Stimulated activated effector memory CD8-positive, alpha-beta T cell treated with anti-CD3 and anti-CD28 coated beads, Interleukin-12 subunit alpha, Interleukin-12 subunit beta, amount 100 ng/mL, for 72 hours (primary cell): ENCODE measurements at regions not wholly inside any gene's neighbourhood (a gene's known extent, or its start where the extent isn't known, plus 50 kb on each side); places are given as distances from the start of the nearest gene placed in this dataset.
A peak's percentile ranks its signal among the peaks of the same experiment; 100 is the strongest.

Experiments
- ATAC-seq: fragments of 150-1000 bp; cut with Tn5 transposase; 2 replicates; pipeline ENCODE4 v1.10.0; 2021
- DNase-seq, 2 donors: peaks; one replicate each; pipeline ENCODE4 v3.0.0; 2021 to 2022; ENCODE audit warnings: low spot score in 2 of 2
- H3K27ac Mint-ChIP-seq: one replicate; pipeline ENCODE4 v1.8.0; 2022; ENCODE audit warnings: mild to moderate bottlenecking, mixed read lengths
- H3K36me3 Mint-ChIP-seq: one replicate; pipeline ENCODE4 v1.8.0; 2022; ENCODE audit warnings: mild to moderate bottlenecking, mixed read lengths
- H3K4me1 Mint-ChIP-seq: one replicate; pipeline ENCODE4 v1.8.0; 2022; ENCODE audit warnings: mixed read lengths
- H3K4me3 Mint-ChIP-seq: one replicate; pipeline ENCODE4 v1.8.0; 2022; ENCODE audit warnings: mild to moderate bottlenecking, mixed read lengths
- H3K9me3 Mint-ChIP-seq: one replicate; pipeline ENCODE4 v1.8.0; 2022; ENCODE audit warnings: mixed read lengths

DNA sequence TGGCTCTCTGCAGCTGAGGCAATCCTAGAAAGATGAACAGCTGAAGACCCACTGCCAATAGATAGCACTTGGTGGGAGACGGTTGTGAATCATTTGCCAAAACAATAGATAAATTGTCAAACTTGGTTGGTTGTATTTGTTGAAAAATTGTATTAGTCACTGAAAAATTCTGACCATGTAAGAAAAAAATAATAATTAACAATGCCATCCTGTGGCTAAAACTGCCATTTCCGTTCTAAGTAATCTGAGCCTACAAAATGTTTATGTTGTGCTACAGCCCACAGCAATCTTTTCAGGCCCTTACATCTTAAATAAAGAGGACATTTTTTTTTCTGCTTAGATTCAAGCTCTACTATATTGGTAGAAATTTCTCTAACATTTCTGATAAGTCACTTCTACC, 103.2 kb upstream of the ANO3 start:
- ATAC-seq (no peak), DNase-seq (no peak)
- H3K36me3 Mint-ChIP-seq: no peaks in the 10 kb centered on the region
- no peak overlapping the region for H3K27ac Mint-ChIP-seq
- H3K4me3 Mint-ChIP-seq: no peak overlapping the region
- no peaks in the 10 kb centered on the region for H3K9me3 Mint-ChIP-seq
- H3K4me1 Mint-ChIP-seq: no peaks in the 10 kb centered on the region

DNA sequence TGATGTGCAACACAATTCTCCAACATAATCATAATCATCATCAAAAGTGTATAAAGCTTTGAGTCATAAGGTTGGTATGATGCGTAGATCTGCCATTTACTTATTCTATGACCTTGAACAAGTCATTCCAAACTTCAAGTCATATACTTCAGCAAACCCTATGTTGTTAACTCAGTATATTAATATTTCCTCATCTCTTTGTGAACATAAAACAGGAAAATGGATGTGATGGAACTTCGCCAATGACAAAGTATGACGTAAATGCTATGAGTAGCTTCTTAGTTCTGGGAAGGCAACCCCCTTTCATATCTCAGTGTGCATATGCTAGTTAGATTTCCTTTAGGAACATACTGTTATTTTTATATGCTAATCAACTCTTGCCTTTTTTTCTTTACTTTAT, 102.7 kb upstream of the ANO3 start:
- Mint-ChIP-seq H3K4me1 (no peaks in the 10 kb centered on the region), H3K9me3 (no peaks in the 10 kb centered on the region), H3K4me3 (no peak overlapping the region), H3K36me3 (no peaks in the 10 kb centered on the region), H3K27ac (no peak overlapping the region)
- no peak for DNase-seq
- no peak for ATAC-seq

DNA sequence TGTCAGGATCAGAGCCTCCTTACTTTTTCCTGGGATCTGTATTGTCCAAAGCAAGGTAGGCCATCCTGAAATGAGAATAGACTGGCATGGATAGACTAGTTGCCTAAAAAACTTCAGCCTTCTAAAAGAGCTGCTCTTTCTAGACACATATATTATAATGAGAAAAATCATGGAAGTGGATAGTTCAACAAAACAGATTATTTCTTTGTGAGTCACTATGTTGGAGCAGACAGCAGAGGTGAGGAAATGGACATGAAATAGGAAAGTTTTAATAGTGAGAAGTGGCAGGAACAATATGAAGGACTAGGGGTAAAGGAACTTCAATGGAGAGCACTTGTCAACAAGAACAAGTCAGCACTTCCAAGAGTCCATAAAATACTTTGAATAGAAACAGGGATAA, 101.9 kb upstream of the ANO3 start:
- Mint-ChIP-seq H3K9me3 (no peaks in the 10 kb centered on the region), H3K4me1 (no peaks in the 10 kb centered on the region), H3K27ac (no peak overlapping the region), H3K36me3 (no peaks in the 10 kb centered on the region), H3K4me3 (no peak overlapping the region)
- DNase-seq (no peak), ATAC-seq (no peak)

DNA sequence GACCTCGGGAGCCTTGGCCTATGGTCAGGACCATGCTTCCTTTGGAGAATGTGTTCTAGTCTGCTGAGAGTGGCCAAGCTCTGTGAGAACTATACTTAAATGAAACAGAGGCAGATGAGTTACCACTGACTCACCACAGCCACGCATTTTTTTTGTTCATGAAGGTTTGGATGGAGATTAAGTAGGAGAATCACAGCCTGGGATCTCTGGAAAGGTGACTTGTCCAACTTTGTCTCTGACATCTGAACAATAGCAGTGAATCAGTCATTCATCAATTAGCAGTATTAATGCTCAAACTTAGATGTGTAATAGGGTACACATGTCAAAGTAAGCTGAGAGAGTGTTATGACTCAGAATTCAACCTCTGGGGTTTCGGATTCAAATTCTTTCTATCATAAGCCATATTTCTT, 100.7 kb upstream of the ANO3 start:
- no peak overlapping the region for H3K4me3 Mint-ChIP-seq
- peaks cover 2% of the 10 kb centered on the region for H3K9me3 Mint-ChIP-seq
- no peak overlapping the region for H3K27ac Mint-ChIP-seq
- no peak for DNase-seq
- no peaks in the 10 kb centered on the region for H3K36me3 Mint-ChIP-seq
- no peak for ATAC-seq
- no peaks in the 10 kb centered on the region for H3K4me1 Mint-ChIP-seq

DNA sequence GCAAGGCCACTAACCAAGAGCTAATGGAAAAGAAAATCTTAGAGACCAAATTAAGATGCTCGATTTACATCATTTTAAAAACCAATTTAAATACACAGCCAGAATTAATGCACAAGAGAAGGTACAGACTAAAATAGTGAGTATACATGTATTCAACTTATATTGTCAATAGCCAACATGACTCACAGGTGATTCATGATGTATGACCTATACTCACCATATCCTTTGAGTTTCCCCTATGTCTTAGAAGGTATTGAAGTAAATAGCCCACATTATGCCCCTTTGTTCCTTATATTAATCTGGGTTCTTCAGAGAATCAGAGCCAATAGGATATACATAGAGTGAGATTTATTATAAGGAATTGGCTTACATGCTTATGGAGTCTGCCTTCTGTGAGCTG, 97.5 kb upstream of the ANO3 start:
- no peak overlapping the region for H3K4me3 Mint-ChIP-seq
- no peak for ATAC-seq
- no peaks in the 10 kb centered on the region for H3K4me1 Mint-ChIP-seq
- peaks cover 6% of the 10 kb centered on the region for H3K9me3 Mint-ChIP-seq
- no peak for DNase-seq
- no peak overlapping the region for H3K27ac Mint-ChIP-seq
- H3K36me3 Mint-ChIP-seq: no peaks in the 10 kb centered on the region

DNA sequence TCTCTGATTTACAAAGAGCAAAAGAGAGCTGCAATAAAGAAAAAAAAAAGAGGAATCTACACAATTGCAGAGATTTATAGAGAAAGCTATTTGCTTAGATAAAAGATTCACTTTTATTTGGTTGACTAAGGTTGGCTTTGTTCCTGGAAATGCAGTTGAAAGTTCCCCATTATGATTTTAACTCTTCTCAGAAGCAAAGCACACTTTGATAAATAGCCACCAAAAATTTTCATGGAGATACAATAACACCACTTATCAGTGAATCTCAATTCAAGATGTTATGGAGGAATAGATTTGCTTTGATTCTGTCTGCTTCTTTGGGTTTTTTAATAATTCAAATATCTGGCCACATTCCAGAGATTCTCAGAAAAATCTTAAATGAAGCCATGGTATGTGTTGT, 88.5 kb upstream of the ANO3 start:
- Mint-ChIP-seq H3K9me3 (peaks cover 8% of the 10 kb centered on the region), H3K36me3 (no peaks in the 10 kb centered on the region), H3K27ac (no peak overlapping the region), H3K4me3 (no peak overlapping the region), H3K4me1 (no peaks in the 10 kb centered on the region)
- DNase-seq: no peak
- no peak for ATAC-seq

DNA sequence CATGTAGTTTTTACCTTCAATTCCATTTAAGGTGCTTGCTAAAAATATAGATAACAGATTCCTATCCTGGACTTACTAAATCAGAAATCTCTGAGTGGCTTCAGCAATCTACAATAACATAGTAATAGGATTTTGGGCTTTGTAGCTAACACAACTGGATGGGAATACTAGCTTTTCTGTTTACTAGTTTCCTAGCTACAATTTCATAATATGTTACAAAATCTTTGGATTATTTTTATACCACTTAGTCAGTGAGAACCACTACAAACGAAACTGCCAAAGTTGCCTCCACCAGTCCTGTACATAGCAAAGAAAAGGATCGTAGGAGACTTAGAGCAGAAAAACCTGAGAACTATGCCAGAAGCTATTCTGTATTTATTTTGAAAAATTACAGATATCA, 87.7 kb upstream of the ANO3 start:
- DNase-seq (no peak), ATAC-seq (no peak)
- Mint-ChIP-seq H3K4me3 (no peak overlapping the region), H3K9me3 (peaks cover 7% of the 10 kb centered on the region), H3K27ac (no peak overlapping the region), H3K4me1 (no peaks in the 10 kb centered on the region), H3K36me3 (no peaks in the 10 kb centered on the region)

DNA sequence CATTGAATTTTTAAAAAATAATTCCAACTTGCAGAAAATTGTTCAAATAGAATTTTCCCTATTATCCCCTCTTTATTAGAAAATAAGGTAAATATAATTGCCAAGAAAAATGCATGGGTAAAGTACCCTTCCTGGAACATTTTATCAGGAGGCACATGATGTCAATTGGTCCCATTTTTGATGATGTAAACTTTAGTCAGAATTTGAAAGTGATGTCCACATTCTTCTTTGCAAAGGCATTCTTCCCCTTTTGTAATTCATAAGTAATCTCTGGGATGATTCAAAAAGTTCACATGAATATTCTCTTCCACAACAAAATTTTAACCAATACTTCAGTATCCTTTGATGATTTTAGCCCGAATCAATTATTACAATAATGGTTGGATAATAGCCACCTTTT, 86.9 kb upstream of the ANO3 start:
- no peak overlapping the region for H3K27ac Mint-ChIP-seq
- no peaks in the 10 kb centered on the region for H3K4me1 Mint-ChIP-seq
- no peak overlapping the region for H3K4me3 Mint-ChIP-seq
- no peaks in the 10 kb centered on the region for H3K36me3 Mint-ChIP-seq
- DNase-seq (no peak), ATAC-seq (no peak)
- H3K9me3 Mint-ChIP-seq: peaks cover 2% of the 10 kb centered on the region

DNA sequence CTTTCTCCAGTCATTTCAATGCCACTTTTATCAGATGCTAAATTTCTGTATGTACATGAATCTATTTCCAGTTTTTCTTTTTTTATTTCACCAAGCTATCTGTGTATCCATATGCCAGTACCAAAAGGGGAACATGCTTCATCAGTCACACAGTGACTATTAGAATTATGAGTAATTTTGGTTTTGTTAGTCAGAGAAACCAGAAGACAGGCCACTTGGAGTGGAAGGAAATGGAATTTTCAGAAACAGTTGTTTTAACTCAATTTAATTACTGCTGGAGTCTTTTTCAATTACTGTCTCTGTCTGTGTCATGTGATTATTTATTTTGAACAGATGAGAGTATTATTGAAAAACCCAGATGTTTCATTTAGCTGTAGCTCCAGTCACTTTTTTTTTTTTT, 84.6 kb upstream of the ANO3 start:
- ATAC-seq (no peak), DNase-seq (no peak)
- Mint-ChIP-seq H3K4me1 (no peaks in the 10 kb centered on the region), H3K4me3 (no peak overlapping the region), H3K9me3 (peaks cover 2% of the 10 kb centered on the region), H3K36me3 (no peaks in the 10 kb centered on the region), H3K27ac (no peak overlapping the region)

DNA sequence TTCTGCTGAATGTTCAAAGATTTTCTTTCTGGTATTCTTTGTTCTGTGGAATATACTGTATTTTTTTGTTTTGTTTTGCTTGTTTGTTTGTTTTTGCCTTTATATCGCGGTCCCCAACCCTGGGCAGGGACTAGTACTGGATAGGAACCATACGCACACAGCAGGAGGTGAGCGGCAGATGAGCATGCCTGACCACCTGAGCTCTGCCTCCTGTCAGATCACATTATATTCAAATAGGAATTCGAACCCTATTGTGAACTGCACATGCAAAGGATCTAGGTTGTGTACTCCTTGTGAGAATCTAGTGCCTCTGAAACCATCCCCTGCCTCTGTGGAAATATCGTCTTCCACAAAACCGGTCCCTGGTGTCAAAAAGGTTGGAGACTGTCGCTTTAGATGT, 83.3 kb upstream of the ANO3 start:
- DNase-seq: no peak
- Mint-ChIP-seq H3K4me1 (no peaks in the 10 kb centered on the region), H3K27ac (no peak overlapping the region), H3K36me3 (no peaks in the 10 kb centered on the region), H3K9me3 (peaks cover 4% of the 10 kb centered on the region), H3K4me3 (no peak overlapping the region)
- ATAC-seq: no peak

DNA sequence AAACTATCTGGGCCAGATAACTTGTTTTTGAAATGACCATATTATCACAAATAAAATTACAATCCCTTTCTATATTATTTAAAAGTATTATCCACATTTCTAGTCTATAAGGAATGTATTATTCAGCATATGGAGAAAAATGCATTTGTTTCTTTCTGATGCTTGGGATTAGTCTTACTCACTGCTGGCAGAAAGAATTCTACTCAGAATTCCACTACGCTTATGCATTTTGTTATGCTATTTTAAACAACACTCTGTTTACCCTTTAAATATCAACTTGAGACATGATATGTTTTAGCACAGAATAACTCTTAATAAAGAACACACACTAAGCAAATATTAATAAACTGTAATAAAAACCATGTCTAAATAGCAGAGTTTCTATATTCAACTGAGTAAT, 77.6 kb upstream of the ANO3 start:
- no peaks in the 10 kb centered on the region for H3K36me3 Mint-ChIP-seq
- ATAC-seq: no peak
- no peak overlapping the region for H3K4me3 Mint-ChIP-seq
- no peak overlapping the region for H3K27ac Mint-ChIP-seq
- H3K4me1 Mint-ChIP-seq: no peaks in the 10 kb centered on the region
- DNase-seq: no peak
- H3K9me3 Mint-ChIP-seq: peaks cover 7% of the 10 kb centered on the region

DNA sequence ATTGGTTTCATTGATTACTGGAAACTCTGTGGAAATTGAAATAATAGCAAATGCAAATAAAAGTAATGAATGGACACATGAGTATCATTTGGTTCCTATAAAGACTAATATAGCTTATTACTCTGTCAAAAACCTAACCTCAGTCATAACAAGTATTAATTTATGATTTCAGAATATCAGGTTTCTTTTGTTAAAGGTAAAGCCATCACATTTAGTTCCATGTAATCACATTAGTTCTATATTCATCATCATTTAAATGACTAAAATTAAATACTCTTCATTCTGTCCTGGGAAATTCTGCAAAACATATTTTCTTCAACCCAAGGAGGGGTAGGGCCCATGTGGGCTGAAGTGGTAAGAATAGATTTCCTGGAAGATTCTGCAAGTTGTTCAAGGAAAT, 68.2 kb upstream of the ANO3 start:
- no peak overlapping the region for H3K4me3 Mint-ChIP-seq
- H3K27ac Mint-ChIP-seq: no peak overlapping the region
- H3K36me3 Mint-ChIP-seq: no peaks in the 10 kb centered on the region
- no peak for ATAC-seq
- DNase-seq: no peak
- peaks cover 10% of the 10 kb centered on the region for H3K9me3 Mint-ChIP-seq
- no peaks in the 10 kb centered on the region for H3K4me1 Mint-ChIP-seq

DNA sequence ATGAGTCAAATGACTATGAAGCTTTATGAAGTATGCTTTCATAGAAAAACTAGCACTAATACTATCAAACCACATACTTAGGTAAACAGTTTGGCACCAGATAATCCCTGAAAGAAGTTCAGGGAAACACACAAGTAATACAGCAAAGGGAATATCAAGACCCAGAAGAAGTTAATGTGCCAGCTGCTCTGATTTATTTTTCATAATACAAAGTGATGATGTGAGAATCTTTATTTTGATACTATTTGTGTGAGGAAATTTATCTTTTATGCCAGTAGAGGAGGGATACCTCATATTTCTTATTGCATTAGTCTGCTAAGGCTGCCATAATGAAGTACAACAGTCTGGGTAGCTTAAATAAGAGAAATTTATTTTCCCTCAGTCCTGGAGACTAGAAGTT, 67.7 kb upstream of the ANO3 start:
- H3K4me1 Mint-ChIP-seq: no peaks in the 10 kb centered on the region
- H3K36me3 Mint-ChIP-seq: no peaks in the 10 kb centered on the region
- peaks cover 7% of the 10 kb centered on the region for H3K9me3 Mint-ChIP-seq
- H3K27ac Mint-ChIP-seq: no peak overlapping the region
- ATAC-seq (no peak), DNase-seq (no peak)
- H3K4me3 Mint-ChIP-seq: no peak overlapping the region

DNA sequence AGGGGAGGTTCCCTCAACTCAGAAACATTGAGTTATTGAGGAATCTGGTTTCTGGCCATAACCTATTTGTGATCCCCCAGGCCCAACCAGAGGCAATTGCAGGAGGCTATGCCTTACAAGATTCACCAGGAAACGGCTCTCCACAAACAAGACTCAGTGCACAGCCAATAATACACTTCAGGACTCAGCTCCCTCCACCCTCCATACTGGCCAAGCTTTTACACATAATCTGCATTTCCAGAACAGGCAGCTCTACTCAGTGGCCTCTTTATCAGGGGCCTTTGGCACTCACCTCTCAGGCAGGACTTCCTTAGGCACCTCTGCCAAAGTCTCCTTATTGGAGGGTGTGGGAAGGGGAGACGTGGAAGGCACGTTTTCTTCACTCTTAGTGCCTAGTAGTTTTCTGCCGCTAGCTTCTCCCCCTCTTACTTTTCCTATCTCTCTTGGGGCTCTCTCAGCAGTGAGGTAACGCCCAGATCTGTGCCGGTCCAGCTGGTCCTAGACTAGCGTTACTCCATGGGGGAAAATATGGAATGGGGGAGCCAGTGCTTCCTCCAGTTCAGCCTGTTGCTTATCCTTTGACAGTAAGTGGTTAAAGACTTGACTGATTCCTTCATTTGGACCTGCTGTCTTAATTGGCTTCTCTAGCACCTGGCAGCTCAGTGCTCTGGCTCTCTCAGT, 62.8 kb upstream of the ANO3 start:
- H3K27ac Mint-ChIP-seq: no peak overlapping the region
- DNase-seq: no peak
- H3K4me3 Mint-ChIP-seq: no peak overlapping the region
- H3K4me1 Mint-ChIP-seq: no peaks in the 10 kb centered on the region
- peaks cover 3% of the 10 kb centered on the region for H3K9me3 Mint-ChIP-seq
- peak; percentile 16 for ATAC-seq
- no peaks in the 10 kb centered on the region for H3K36me3 Mint-ChIP-seq

DNA sequence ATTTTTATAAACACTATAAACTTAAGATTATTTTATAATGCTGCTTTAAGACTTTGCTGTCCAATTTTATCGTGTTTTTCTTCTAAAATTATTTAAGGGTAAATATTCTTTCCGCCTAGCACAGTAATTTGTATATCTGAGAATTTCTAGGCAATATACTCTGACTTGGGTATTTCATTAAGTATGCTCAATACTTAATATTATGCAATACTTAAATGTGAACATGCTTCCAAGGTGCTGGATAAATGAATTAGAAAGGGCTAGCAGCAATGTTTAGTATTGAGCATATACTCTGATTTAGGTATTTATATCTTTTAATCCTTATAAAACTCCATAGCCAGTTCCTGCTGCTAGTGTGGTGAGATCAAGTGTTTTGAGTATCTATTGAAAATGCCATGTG, 60.3 kb upstream of the ANO3 start:
- Mint-ChIP-seq H3K4me1 (no peaks in the 10 kb centered on the region), H3K4me3 (no peak overlapping the region), H3K27ac (no peak overlapping the region), H3K9me3 (peaks cover 3% of the 10 kb centered on the region), H3K36me3 (no peaks in the 10 kb centered on the region)
- ATAC-seq (no peak), DNase-seq (no peak)

DNA sequence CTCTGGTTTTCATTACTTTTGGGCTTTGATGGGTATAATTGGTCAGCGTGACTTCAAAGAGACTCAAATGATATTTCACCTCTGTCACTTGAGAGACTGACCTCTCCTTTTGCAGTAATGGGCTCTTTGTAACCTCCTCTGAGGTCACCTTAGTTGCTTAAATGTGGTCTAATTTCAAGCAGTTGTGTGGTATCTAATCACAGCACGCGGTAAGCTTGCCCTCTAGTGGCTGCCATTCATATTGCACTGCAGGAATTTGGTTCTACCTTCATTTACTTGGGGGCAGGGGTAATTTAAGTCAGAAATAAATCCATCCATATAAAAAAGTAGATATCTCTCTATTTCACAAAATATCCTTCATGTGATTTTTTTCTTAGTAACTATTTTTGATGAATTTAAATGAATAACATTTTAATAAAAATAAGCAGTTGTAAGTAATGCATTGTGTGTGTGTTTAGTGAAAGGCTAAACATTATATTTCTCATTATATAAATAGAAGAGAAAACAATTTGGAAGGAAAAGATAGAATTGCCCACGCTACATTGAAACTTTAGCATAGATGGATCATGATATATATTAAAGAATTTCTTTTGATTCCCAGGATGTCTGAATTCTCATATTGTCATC, 55.0 kb upstream of the ANO3 start:
- no peak overlapping the region for H3K4me3 Mint-ChIP-seq
- H3K27ac Mint-ChIP-seq: no peak overlapping the region
- no peaks in the 10 kb centered on the region for H3K4me1 Mint-ChIP-seq
- no peaks in the 10 kb centered on the region for H3K9me3 Mint-ChIP-seq
- ATAC-seq (peak; percentile 53), DNase-seq (peak; percentile 15 to 60)
- H3K36me3 Mint-ChIP-seq: no peaks in the 10 kb centered on the region

DNA sequence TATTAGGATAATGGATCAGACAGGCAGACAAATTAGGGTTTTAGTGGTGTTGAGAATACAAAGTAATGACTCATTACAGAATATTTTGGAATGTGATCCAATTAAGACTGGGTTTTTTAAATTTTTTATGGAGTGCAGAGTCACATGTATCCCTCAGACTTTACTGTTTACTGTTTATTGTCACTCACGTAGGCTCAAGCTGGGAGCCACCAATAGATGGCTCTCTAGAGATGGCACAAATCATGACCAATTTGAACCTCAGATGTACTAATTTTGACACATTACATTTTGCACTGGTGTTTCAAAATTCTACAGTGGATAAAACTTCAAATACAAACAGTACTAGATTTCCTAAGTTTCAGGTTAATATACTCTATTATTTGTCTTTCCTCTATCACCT, 53.6 kb upstream of the ANO3 start:
- ATAC-seq (no peak), DNase-seq (no peak)
- Mint-ChIP-seq H3K4me1 (no peaks in the 10 kb centered on the region), H3K4me3 (no peak overlapping the region), H3K27ac (no peak overlapping the region), H3K9me3 (no peaks in the 10 kb centered on the region), H3K36me3 (no peaks in the 10 kb centered on the region)
